PFSK-1 (cell line): ENCODE measurements at regions not wholly inside any gene's neighbourhood (a gene's known extent, or its start where the extent isn't known, plus 50 kb on each side); places are given as distances from the start of the nearest gene placed in this dataset.

Experiments used
- POLR2AphosphoS5 ChIP-seq: IDR thresholded peaks from 2 replicates; pipeline ENCODE4 v1.6.1; 2012; ENCODE audit warnings: low read depth, mild to moderate bottlenecking, control low read depth, low read length, moderate library complexity
- SIN3A ChIP-seq: IDR thresholded peaks from 2 replicates; pipeline ENCODE4 v1.6.1; 2012; ENCODE audit warnings: mild to moderate bottlenecking, low read length, moderate library complexity, borderline replicate concordance; ENCODE audit not compliant: insufficient read depth
- TAF1 ChIP-seq: IDR thresholded peaks from 2 replicates; pipeline ENCODE4 v1.6.1; 2012; ENCODE audit warnings: low read length, control low read depth, borderline replicate concordance; ENCODE audit not compliant: insufficient read depth

- no peak for TF ChIP-seq POLR2AphosphoS5
- TF ChIP-seq SIN3A = no peak
- no peak for TF ChIP-seq TAF1
Observed at GRCh38 chr9:25350011-25350410, 328.2 kb downstream of the TUSC1 start.
